Superior temporal gyrus (tissue), 1 donor: ENCODE measurements at regions not wholly inside any gene's neighbourhood (a gene's known extent, or its start where the extent isn't known, plus 50 kb on each side); places are given as distances from the start of the nearest gene placed in this dataset.
"Not testable (repeated sequence)": the region's sequence is repeated elsewhere in the genome, so short reads cannot be mapped to it uniquely, and the experiment has no call there.

Source experiments
- DNase-seq: peaks from one replicate; pipeline ENCODE4 v3.0.0-alpha.2; 2016; ENCODE audit errors: extremely low spot score

DNA sequence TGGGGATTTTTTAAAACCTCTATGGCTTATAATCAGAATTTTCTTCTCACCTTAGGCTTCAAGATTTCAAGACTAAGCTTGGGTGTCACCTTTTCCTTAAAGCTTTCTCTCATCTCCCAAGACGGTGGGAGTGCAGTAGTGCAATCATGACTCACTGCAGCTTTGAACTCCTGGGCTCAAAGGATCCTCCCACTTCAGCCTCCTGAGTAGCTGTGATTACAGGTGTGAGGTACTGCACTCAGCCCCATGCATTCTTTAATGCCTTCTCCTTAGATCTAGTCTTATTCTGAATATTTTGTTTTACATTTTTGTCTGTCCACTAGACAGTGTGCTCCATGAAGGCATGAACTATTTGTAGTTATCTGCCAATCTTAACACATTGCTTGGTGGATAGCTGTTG, 55.7 kb upstream of the FAT3 start:
- no peak for DNase-seq

DNA sequence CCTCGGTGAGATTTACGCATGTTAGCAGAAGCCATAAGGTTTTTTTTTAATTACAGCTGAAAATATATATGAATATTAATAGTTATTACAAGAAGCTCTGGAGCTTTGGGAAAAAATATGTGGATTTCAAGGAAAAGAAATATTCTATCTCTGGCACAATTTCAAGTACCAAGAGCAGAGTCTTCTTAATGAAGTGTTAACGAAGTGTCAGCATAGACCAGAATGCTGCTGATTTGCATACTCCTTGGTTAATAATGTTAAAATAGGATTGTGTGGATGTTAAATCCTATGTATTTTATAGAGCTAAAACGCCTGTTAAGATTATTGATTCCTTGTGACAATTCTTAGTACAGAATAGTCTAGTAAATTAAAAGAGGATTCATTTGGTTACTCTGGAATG, 57.0 kb upstream of the FAT3 start:
- DNase-seq: no peak

DNA sequence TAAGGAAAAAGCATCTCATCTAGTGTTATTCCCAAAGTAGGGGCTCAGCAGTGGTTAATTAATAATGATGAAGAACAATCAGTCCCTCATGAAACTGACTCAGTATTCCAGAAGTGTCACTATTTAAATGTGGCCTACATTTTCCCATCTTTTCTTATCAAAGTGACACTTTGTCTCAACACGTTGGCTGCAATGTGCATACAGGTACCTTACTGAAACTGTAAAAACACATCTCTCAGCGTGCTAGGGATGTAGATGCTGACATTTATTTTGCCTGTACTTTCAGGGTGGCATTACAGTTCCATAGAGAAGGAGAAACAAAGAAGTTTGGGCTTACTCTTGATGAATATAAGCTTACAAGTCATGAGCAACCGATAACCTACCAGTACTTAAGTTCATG, 58.3 kb upstream of the FAT3 start:
- DNase-seq: no peak

DNA sequence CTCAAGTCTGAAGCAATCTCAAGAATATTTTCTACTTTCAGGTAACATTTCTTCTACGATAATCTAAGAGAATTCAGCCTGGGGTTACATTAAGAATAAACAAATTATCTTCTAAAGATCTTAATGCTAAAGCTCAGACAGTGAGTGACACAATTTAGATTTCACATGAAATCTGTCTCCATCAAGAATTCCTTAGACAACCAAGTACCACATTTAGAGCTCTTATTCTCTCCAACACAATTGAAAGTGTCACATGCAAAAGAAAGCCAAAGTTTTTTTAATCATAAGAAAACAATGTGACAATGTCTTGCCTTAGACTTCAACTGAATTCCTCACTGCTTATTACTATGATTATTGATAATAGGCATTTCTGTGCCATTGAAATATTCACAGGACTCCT, 60.7 kb upstream of the FAT3 start:
- DNase-seq: no peak

DNA sequence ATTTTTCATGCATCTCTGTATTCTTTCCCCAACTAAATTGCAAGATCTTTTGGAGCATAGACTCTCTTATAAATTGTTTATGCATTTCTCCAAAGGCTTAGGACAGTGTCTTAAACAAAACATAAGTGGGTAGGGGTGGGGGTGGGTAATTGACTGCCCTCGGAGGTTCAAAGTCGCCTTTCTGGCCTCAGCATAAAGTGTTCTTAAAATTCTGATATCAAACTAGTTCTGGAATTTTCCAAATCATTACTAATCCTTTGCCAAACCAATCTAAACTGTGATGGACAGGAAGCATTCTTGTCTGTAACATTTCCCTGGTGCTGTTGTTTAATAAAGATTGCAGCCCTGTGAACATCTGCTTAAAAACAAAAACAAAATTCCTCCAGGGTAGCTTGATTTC, 61.8 kb upstream of the FAT3 start:
- DNase-seq: no peak

DNA sequence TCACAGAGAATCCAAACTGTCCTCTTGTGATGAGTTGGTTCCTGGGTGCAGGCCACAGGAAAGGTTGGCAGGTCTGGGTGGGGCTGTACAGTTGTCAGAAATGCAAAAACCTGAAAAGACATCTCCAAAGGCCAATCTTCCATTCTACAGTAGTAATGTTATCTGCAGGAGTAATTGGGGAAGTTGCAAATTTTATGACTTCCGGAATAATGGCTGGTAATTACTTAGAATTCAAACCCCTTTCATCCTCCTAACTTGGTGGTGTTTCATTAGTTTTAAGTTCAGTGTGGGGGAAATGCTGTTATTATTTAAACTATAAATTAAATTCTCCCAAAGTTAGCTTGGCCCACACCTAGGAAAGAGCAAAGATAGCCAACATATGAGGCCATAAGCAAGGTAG, 64.7 kb upstream of the FAT3 start:
- DNase-seq: no peak

DNA sequence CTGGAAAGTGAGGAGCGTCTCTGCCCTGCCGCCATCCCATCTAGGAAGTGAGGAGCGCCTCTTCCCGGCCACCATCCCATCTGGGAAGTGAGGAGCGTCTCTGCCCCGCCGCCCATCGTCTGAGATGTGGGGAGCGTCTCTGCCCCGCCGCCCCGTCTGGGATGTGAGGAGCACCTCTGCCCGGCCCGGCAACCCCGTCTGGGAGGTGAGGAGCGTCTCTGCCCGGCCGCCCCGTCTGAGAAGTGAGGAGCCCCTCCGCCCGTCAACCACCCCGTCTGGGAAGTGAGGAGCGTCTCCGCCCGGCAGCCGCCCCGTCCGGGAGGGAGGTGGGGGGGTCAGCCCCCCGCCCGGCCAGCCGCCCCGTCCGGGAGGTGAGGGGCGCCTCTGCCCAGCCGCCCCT, 67.2 kb upstream of the FAT3 start:
- not testable (repeated sequence) for DNase-seq

DNA sequence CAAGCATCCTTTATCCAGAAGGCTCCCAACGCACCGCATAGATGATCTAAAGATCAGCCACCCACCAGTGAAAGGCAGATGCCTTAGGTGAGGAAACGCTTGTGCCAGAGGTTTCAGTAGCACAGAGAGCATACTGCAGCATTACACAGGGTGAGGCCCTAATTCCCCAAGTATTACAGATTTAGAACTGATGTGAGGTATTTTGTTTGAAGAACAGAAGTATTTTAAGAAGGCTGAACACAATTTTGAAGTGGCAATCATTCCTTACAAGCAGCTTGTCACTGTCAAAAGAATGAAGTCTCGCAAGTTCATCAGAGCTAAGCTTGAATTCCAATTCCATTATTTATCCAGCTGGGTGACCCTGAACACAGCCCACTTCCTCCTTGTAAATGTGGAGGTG, 70.0 kb upstream of the FAT3 start:
- no peak for DNase-seq

DNA sequence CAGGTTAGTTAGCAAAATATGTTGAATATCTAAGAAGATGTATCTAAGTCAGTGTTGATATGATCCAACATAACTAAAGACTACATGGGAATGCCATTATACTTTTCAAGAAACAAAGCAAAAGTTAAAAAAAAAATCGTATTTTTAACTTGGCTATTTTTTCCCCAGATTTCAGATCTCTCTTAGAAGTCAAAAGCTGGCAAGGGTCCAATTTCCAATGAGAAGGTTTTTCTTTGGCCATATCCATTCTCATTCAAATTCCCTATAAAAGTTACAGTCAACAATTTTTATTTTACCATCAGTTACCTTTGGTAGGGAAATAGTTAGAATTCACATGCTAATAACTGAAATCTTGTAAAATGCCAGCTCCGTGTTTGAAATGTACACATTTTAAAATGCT, 70.5 kb upstream of the FAT3 start:
- peak; percentile 18 for DNase-seq

DNA sequence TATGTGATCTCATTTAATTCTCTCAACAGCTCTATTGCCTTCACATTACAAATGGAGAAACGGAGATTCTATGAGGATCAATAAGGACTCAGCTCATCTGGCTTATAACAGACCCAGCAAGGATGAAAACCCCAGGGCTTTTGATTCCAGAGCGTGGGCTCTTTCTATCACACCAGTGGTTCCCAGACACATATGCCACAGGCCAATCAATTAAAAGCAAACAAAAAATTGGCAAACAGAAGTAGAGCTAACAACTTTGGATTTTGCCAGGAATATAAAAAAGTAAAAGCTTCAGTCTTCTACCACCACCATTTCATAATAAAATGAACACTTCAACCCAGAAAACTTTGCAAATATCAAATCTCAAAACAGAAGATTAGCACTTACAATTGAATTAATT, 71.1 kb upstream of the FAT3 start:
- DNase-seq: no peak

DNA sequence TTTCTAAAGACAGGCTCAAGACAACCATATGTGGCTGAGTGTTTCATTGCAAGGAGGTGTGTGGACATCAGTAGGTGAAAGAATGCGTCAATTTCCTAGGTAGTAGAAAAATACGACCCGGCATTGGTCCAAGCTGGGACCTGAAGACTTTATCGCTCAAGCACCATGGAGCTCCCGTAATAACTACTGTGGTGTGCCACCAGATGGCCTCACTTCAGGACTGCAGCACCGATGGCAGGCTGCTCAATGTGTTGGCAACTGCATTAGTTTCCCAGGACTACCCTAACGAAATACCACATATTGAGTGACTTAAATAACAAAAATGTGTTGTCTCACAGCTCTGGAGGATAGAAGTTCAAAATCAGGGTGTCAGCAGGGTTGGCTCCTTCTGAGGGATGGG, 72.4 kb upstream of the FAT3 start:
- no peak for DNase-seq

DNA sequence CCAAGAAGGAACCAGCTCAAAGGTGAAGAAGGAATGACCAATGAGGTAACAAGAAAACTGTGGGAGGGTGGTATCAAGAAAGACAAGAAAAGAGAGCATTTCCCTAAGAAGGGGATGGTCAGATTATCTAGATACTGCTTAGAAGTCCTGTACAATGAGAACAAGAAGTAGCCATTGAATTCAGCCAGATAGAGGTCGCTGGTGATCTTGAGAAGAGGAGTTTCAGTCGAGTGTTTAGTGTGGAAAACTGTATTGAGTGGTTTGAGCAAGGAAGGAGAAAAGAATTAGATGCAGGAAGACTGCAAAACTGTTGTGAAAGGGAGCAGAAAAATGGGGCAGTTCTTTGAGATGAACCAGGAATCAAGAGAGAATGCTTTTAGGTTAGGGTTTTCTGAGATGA, 74.6 kb upstream of the FAT3 start:
- no peak for DNase-seq

DNA sequence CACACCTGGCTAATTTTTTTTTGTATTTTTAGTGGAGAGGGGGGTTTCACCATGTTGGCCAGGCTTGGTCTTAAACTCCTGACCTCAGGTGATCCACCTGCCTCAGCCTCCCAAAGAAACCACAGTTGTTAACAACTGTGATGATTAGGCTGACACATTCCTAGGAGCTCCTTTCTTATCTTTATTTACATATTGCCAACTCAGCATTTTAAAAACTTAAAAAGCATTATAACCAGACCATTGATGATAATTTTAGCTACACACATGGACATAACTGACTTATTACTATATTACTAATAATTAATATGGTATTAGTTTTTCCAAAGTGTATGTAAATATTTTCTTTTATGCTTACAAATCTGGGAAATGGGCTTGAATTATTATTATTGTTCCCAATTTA, 82.9 kb upstream of the FAT3 start:
- DNase-seq: no peak

DNA sequence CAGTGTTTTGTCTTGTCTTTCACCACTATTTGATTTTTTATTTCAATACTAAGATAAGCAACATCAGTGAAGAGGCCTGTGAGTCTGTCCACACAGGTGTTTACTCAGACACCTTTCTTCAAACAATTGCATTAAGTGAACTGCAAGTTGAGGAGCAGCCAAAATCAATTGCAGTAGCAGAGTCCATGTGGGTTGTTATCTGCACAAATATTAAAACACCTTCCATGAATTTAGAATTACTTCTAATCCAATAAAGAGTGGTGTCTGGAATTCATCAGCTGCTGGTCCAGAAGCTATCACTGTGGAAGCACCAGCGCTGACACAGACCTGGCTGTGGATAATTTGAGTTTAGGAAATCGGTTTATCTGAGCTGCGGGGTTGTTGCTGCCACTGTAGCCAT, 83.5 kb upstream of the FAT3 start:
- DNase-seq: no peak

DNA sequence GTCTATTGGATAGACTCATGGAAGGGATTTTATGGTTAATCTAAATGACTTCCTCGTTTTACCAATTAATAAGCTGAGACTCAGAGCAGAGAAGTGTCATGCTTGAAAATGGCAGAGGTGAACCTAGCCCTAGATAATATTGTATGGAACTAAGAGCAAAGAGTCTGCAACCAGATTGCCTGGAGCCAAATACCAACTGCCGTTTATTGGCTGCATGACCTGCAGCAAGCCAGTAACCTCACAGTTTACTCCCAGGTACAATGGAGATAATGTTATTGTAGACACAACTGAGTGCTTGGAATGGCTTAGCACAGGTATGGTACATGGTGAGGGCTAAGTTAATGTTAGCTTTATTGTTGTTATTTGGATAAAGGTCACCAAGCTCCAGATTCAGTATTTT, 84.6 kb upstream of the FAT3 start:
- no peak for DNase-seq

DNA sequence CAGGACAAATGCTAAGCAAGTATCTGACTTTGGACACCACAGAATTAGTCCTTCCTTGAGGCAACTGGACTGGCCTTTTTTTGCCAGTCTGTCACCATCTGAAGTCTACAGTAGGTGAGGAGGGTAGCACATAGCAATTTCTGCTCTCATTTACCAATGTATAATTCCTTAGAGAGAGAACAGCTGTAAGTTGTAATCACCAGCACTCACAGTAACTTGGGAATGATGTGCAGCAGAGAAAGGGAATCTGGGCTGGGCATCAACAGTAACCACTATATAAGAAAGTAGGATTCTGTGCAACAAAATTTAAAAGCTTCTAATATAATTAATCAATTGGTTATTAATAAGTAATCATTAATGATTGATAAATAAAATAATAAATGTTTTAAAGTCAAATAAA, 86.3 kb upstream of the FAT3 start:
- DNase-seq: no peak

DNA sequence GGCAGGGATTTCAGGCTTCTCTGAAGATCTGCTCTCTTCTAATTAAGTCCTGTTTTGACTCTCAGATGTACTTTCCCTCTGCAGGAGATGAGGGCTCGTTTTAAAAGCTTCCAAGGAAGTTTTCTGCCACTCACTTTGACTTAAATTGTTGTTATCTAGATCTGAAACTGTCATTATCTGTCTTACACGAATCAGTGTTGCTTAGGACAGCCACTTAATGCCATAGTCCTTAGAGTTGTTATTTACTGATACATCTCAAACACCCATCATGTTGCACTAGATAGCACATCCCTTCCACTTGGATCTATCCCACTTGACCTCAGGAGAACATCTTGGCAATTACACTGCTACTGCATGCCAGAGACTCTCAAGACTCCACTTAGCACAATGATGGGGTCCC, 86.9 kb upstream of the FAT3 start:
- no peak for DNase-seq

DNA sequence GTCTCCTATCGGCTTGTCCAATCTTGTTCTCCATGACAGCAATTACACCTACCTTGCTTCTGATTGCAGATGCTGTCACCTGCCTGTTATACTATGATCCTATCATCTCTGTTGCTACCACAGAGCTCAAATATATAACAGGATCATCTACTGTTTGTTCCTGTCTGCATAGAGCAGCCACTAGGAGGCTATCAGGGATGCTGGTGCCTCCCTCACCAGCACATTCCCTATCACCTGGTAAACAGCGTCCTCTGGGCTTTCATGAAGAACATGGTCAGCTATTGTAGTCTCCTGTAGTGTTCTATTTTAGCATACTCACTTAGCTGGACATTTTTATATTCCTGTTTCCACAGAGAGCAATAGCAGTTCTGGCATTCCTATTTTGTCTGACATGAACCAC, 87.8 kb upstream of the FAT3 start:
- DNase-seq: no peak

DNA sequence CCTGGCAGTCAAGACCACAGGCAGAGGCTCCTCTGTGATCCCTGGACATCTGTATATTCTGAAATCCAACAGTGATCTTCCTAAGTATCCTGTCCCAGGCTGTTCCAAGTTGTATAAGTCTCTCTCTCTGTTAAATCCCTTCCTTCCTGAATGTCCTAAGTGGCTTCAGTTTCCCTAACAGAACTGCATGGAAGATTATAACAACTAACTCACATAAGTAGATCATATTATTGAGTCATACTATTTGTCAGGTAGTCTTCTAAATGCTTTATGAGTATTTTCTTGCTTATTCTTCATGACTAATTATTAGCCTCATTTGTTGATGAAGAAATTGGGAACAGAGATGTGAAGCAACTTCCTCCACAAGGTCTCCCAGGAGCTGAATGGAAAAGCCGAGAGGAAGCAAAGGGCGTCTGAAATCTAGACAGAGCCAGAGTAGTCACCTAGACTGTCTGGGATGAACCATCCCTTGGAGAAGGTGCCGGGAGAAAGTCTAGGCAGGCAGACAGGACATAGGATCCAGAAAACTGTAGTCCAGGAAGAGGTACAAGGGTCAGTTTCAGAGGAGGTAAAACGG, 93.2 kb upstream of the FAT3 start:
- no peak for DNase-seq

DNA sequence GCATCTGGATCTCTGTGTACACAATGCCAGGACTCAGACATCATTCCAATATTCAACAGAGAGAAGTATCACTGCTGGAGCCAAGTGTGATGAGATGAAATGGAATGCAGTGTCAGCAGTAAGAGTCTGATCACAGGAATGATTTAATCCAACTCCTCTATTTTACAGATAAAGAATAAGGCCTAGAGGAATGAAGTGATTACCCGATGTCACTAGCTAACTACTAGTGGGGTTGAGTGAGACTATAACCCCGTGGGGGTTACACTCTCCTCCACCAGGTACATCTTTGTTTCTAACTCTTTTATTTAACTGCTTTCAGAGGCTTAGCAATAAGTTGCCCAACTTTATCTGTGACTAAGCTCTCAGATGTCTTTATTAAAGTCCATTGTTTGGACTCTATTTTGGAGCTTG, 94.2 kb upstream of the FAT3 start:
- no peak for DNase-seq

DNA sequence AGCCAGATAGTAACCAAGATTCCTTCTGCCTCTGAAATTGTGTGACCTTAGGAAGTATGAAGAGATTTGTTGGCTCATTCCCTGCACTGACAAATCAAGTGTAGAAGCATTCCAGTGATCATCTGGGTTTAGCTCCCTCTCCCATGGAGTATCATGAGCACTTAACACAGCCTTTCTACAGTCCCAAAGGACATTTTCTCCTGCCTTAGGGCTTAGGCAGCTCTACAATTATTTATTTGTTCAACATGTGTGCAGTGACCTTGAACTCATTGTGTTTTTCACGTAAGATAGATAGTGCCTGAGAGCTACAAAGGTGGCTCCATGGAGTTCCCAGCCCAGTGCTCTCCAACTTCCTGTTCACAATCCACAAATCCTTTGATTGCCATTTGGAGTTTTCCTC, 94.8 kb upstream of the FAT3 start:
- no peak for DNase-seq

DNA sequence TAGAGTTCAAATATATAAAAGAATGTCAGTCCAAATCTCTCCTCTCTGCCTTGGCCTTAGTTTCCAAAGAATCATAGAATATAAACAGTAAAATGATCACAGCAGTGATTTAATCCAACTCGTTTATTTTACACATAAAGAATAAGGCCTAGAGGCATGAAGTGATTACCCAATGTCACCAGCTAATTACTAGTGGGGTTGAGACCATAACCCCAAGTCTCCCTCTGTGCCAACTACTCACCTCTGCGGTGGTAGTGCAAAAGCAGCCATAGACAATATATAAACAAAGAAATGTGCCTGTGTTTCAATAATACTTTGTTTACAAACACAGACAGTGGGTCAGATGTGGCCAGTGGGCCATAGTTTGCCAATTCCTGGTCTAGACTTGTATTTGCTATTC, 96.6 kb upstream of the FAT3 start:
- no peak for DNase-seq

DNA sequence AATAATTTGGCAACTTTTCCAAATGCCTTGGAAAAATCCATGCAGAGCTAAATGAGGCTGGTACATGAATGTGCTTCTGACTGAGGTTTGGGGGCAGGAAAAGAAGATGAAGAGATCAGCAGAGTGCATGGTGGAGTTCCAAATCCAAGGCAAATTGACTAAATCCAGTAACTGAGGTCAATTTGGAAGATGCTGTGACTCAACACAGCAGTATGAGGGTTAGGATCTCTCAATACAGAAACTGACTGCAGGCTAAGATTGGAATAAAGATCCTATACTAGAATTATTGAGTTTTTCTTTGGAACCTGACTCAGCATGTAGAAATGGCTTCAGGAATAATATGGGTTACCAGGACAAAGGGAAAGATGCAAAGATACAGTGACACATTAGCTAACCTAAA, 99.3 kb upstream of the FAT3 start:
- DNase-seq: no peak

DNA sequence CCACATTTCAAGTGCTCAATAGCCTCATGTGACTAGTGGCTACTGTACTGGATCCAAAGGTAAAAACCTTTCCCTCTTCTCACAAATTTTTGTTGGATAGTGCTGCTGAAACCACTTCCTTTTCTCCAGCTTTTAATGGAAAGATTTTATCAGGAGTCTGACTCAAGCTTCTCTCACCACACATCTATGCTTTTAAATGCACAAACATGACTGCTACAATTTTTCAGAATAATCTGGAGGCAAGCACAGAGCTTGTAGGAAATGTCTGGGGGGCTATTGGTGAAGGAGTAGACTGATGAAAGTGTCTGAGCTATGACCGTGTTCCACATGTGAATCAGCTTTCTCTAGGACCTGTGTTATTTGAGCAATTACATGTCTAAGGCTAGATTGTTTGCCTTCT, 101.1 kb upstream of the FAT3 start:
- no peak for DNase-seq

DNA sequence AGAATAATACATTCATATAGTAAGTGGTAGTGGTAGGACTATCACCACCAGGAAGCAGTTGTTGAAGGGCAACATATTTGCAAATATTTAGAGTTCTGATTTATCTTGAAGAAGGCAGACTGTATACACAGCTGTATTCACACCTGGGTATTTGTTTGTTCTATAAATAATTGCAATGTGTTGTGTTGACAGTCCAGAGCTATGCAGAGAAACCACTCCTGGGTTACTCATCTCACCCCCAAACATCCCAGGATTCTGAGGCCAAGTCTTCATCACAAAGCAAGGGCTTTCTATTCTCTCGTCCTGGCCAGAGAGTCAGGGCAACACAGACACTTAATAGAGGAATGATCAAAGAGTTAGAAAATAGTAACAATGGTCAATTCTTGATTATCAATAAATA, 102.1 kb upstream of the FAT3 start:
- DNase-seq: no peak
